COR-L47 (cell line): ENCODE measurements at regions not wholly inside any gene's neighbourhood (a gene's known extent, or its start where the extent isn't known, plus 50 kb on each side); places are given as distances from the start of the nearest gene placed in this dataset.

Source experiments
- DNase-seq: peaks from one replicate; lab custom pipeline; 2025; lab: John Stamatoyannopoulos, UW

DNA sequence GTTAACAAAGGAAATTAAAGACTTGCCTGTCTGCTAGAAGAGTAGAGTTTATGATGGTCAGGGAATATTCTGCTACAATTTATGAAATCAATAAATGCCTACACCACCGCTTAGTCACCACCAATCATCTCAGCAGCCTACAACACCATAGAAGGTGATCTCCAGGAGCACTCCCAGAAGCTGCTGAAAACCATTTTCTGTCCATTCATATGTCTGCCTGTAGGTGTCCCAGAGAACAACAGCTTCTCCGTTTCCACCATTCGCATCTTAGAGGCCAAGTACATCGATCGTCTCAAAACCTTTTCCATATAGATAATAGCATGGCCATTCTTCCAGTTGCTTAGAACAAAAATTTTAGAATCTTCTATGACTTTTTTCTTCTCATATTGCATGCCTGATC, 303.4 kb downstream of the KCNC2 start:
- no peak for DNase-seq

DNA sequence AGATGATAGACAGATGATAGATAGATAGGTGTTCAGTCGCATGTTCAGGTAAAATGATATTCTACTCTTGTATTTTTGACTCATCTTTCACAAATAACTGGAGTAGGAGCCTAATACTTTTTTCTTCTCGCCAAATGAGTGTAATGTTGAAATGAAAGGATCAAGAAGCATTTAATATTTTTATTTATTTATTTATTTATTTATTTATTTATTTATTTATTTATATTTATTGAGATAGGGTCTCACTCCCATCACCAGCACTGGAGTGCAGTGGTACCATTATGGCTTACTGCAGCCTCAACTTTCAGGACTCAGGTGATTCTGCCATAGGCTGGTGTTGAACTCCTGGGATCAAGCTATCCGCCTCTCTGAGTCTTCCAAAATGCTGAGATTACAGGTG, 298.8 kb downstream of the KCNC2 start:
- no peak for DNase-seq

DNA sequence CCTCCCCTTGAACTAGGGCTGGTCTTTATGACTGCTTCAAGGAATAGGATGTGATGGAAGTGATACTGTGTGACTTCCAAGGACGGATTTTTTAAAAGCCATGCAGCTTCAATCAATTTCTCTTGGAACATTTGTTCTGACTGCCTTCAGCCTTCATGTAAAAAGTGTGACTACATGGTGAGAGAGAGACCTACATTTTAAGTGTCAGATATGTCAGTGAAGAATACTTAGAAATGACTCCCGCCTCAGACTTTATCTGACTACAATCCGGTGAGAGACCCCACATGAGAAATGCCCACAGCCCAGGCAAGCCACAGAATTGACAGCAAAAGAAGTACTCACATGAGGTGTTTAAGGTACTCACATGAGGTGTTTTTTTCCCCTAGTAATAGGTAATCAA, 295.3 kb downstream of the KCNC2 start:
- DNase-seq, result no peak

DNA sequence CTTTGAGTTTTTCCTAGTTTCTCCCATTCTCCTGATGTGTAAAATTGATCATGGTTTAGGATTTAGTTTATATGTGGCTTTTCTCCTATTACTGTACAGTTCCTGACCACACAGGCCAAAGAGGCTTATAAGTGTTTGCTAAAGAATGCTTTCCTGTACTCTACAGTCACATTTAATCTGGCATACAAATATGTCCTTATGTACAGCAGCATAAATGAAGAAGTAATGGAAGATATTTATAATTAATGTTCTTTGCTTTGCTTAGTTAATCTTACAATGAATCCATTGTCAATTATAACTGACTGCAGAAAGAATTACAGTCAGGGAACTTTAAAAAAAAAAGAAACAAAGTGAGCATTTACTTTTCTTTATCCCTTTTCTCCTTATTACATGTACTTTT, 293.9 kb downstream of the KCNC2 start:
- no peak for DNase-seq

DNA sequence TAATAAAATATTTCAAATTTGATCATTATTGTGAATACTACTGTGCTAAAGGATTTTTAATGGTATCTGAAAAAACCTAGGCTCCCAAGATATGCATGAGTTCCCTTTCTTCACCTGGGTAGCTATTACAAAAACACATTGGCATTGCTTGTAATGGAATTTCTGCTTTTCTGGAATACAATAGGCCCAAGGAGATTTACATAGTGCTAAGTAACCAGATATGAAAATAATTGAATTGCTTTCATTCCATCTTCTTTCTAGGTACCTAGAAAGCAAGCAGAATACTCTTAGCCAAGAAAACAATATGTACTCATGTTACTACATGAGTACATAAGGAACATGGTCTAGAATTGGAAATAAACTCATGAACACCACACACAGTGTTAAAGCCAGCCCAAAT, 291.9 kb downstream of the KCNC2 start:
- no peak for DNase-seq

DNA sequence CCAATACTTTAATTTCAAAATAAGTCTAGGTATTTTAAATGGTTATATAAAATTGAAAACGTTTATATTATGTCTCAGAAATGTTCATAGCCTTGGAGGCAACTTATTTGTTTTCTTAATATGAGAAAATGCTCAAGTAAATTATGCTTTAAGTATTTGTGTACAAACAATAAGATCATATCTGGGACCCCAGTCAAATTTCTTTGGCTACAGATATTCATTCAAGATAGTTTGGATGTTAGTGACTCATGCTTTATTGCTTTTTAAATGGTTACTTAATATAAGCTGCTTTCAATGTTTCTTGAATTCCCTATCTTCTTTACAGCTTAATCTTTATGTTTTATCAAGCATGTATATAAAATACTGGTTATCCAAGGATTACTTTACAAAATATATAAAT, 291.3 kb downstream of the KCNC2 start:
- DNase-seq, result no peak

DNA sequence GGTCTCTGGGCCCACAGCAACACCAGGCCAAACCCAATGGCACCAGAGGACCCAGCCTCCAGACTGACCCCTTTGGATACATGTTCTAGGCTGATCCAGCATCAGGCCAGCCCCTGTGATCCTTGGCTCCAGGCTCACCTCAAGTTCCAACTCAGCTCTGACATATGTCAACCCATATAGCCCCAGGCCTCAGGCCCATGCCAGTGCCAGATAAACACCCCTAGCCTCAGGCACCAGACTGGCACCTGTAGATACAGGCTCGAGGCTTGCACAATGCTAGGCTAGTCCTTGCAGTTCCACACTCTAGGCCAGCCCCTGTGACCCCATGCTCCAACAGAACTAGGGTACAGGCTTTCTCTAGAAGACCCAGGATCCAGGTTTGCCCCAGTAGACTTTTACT, 287.5 kb downstream of the KCNC2 start:
- DNase-seq, result no peak

DNA sequence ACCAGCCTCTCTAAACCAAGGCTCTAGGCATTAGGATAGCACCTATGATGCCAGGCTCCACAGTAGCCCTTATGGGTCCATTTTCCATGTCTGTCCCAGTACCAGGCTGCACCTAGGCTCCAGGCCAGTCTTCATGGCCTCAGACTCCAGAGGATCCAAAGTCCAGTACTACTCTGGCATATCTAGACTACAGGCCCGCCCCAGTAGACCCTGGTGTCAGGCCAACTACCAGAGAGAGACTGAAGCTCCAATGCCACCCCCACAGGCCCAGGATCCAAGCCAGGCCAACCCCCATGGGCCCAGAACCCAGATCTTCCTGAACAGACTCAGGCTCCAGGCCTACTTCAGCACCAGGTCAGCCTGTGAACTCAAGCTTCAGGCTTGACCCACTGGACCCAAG, 287.0 kb downstream of the KCNC2 start:
- no peak for DNase-seq

DNA sequence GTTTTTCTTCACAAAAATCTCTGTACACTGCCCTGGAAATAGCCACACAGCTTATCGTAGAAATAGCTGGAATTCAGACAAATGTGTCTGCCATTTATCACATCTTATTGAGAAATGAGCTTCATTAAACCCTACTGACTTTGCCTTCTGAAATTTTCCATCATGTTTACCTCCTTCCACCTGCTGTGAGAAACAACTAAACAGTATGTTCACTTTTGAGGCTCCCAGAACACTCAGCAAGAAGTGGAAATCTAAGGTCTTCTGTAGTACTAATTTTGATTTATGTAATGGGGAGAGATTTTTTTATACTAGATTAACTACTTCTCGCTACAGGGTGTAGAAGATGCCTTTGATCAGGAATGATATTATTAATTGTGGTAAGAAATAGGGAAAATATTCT, 268.0 kb downstream of the KCNC2 start:
- DNase-seq, result no peak

DNA sequence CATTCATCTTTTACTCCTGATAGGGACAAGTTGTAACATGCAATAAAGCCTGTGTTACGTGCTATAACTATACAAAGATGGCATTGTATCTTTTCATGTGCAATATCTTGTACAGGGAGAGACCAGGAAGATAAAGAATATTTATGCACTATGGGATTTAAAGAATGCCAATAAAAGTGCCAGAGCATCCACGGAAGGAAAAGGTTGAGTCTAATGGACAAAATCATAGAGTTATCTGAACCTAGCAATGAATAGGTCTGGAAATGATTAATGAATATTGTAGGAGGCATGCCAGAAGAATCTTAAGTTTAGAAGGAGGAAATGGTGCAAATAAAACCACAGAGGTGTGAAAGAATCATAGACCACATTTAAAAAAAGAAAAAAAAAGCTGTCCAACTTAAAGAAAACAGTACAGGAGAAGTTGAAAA, 263.9 kb downstream of the KCNC2 start:
- DNase-seq, result no peak

DNA sequence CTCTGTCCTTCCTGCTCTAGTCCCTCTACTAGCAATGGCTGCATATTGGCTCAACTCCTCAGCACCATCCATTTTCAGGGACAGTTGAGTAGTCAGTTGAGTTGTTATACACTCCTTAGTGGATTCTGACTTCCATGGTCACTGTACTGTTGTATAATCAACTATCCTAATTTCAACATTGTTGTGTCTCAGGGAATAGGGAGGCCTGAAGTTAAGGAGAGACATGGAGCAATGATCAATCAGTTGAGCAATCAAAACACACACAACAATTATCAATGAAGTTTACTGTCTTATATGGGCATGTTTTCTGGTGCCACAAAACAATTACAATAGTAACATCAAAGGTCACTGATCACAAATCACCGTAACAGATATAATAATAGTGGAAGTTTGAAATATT, 255.9 kb downstream of the KCNC2 start:
- DNase-seq, result no peak

DNA sequence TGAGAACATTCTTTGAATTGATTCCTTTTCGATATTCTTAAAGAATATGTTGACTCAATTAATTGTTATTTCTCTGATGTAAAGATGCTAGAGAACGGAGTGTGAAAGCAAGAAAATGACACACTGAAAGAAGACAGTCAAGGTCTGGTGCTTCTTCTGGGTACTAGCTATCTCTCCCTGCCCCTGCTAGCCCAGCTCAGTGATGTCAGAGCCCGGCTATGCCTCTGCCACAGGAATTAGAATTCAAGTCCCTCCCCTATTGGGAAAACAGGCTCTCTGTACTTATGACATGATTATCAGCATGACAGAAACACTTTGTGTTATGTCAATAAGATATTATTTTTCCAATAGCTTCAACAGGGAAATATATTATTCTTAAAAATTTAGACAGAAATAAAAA, 252.4 kb downstream of the KCNC2 start:
- no peak for DNase-seq

DNA sequence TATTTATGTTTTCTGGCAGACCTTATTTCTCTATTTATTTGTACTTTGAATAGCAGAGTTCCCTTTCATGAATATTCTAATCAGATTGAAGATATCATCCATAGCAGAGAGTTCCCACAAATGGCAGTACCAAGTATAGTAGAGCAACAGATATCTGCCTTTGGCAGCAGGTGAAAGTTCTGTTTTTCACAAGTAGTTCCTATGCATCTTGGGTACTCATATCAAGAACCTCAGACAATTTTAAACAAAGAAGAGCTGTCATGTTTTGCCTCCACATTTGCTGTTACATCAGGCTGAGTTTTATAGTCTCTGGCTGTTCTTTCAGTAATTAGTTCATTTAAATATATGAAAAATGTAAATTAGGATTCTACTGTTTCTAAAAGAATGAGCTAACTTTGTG, 252.0 kb downstream of the KCNC2 start:
- no peak for DNase-seq

DNA sequence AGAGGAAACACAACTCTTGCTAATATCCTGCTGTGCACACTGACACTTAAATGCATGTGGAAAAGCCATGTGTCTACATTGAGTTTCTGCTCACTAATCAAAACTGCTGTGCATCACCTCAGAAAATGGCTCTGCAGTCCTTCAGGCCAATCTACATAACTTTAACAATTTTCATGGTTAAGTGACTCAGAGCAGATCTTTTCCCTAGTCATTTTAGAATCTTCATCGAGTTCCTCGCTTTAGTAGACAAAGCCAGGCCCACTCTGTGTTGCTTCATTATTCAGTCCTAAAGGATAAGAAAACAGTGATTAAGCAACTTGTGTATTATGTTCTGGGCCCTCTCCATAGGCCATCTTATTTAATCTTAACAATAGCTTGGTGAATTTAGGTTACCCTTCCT, 250.0 kb downstream of the KCNC2 start:
- no peak for DNase-seq

DNA sequence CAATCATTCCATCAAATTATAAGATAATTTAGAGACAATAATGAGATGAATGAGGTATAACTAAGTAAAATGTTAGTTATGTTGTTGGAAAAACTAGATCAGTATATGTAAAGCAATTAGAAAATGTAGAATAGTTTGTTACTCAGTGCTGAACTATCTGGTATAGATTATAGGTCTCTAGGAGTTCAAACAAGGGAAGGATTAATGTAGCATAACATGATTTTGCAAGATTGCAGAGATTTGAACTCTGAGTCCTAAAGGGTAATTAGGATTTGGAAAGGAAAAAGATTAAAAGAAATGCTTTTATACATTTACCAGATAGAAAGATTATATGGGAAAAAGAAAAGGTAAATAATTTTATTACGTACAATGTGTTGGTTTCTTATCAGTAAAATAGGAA, 246.3 kb downstream of the KCNC2 start:
- DNase-seq, result no peak

DNA sequence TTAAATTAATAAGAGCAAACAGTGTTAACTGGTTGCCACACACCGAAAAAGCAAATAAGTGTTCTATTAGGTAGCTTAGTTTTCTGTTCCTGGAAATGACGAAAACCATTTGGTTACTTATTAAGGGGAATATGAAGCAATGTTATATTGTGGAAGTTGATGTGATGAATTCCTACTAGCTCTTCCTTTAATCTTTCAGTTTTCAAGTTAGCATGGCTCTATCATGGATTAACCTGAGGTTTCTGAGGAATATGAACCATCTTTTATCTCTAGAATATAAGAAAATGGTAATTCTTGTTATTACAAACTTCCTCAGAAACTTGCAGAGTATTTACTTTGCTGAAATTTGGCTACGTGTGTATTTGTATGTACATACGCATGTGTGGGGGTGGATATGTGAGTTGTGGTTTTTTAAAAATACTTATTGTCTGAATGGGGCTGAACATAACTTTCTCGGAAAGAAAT, 245.7 kb downstream of the KCNC2 start:
- no peak for DNase-seq

DNA sequence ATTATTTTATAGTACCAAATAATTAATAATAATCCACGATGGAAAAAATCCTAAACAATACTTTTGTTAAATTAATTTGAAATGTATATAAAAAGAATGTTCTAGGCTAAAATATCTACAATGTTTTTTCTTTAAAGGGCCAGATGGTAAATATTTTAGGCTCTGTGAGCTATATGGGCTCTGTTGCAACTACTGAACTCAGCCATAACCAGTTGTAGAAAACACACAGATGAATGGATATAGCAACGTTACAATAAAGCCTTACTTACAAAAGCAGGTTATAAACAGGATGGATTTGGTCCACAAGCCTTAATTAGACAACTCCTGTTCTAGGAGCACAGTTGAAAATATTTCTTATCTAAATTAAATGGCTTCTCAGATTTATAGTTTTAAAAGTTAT, 245.2 kb downstream of the KCNC2 start:
- no peak for DNase-seq

DNA sequence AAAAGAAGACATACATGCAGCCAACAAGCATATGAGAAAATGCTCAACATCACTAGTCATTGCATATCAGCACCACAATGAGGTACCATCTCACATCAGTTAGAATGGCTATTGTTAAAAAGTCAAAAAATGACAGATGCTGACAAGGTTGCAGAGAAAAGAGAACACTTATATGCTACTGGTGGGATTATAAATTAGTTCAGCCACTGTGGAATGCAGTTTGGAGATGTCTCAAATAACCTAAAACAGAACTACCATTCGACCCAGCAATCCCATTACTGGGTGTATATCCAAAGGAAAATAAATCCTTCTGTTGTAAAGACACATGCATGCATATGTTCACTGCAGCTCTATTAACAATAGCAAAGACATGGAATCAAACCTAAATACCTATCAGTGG, 238.4 kb downstream of the KCNC2 start:
- no peak for DNase-seq

DNA sequence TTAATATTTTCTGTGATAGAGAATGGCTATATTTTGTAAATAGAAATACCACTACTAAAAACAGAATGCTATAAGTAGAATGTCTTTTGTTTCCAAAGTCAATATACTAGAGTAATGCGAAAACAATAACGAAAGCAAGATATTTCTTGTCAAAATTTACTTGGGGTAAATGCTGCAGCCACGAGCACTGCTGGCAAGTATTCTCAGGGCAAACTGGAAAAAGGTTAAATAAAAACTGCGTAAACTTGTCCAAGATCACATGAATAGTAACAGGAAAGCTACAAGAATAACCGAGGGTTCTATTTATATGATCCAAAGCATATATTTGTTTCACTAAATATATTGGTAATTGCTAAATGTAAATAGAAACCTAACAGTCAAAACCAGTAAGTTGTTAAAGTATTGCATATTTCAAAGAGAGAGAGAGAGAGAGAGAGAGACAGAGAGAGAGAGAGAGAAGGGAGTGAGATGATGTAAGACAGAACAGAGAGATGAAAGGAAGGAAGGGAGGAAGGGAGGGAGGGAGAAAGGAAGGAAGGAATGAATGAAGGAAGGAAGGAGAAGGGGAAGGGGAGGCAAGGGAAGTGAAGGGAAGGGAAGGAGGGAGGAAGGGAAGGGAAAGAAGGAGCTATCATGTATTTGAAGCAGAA, 231.7 kb downstream of the KCNC2 start:
- no peak for DNase-seq

DNA sequence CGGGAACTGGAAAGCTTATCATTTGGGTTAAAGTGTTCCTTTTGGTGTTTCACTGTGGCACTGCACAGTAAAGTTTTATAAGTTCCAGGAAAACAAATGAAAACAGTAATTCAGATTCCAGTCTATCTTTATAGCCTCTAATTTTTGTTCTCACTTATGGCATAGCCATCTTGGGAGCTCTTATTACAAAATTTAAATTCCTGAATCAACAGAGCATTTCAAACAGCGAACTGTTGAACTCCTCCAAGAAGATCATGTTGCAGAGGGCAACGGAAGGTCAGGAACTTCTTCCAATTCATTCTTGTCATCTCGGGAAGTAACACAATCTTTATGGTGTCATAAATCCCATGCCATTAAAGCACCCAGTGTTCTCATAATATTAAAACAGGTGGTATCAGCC, 229.1 kb downstream of the KCNC2 start:
- no peak for DNase-seq

DNA sequence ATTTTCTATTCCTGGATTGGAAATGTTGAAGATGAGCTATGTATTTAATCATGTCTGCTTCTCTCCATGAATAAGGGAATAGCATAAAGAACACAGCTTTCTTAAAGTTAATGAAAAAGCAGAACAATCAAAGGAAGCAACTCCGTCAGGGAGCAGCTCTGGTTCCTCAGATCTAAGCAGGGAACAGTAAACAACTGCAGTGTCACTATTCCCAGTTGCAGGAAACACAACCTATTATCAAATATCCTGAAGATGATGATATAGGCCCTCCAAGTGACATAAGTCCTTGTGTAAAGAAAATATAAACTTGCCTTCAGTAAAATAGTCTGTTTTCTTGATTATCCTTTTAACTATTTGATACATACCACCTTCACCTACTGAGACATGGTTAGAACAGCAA, 228.1 kb downstream of the KCNC2 start:
- no peak for DNase-seq

DNA sequence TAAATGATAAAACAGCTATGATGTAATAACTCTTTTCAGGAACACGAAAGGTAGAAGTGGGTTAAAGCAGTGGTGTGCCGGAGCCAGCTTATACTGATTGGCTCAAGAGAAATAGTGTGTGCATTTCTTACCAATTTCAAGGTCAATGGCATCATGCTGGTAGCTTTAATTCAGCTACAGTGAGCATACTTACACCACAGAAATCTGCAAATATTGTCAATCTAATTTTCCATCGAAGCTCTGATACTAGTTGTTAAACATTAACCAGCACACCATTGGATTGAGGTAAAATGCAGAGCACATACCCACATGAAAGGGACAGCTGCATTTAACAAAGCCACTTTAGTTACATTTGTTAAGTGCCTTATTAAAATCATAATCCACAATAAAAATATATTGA, 225.7 kb downstream of the KCNC2 start:
- DNase-seq, result no peak

DNA sequence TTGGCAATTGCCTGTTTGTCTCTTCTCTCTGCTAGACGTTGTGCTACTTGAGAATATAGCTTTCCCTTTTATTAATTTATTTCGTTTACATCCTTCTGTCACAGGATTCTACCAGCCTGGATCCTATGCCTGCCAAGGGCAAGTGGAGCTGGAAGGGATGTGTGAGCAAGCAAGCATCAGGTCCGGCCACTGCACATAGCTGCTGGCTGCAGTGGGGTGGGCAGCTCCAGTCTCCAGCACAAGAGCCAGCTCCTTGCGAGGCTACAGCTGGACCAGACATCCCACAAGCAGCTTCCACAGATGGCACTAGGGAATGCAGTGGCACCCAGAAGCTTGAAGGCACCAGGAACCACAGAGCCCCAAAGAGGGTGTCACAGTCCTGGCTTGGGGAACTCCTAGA, 225.0 kb downstream of the KCNC2 start:
- no peak for DNase-seq

DNA sequence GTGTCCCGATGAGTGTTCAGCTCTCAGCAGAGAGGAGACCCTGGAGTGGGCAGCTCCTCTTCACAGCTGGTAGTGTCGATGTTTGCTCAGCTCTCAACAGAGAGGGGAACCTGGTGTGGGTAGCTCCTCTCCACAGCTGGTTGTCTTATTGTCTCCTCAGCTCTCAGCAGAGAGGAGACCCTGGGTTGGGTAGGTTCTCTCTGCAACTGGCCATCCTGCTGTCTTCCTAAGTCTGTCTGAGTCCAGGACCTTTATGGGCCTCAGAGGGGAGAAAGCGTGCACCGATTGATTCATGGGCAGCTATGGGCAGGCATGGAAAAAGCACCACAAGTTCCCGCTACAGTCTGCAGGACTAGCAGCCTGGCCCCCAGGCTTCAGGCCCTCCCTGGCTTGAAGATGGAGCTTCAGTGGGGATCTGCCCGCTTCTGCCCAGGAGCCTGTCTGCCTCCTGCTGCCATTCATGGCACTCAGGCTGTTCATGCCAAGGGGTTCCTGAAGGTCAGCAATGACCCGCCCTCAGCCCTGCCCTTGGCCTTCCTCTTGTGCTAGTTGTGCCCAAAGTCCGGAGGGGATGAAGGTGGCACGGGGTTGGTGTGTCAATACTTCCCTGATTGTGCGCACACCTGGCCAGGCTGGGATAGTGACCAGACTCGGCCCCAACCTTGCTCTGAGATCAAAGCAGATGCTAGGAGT, 224.2 kb downstream of the KCNC2 start:
- DNase-seq, result no peak
